Neural progenitor cell (in vitro differentiated cells): ENCODE measurements at regions not wholly inside any gene's neighbourhood (a gene's known extent, or its start where the extent isn't known, plus 50 kb on each side); places are given as distances from the start of the nearest gene placed in this dataset.

Source experiments
- DNase-seq: peaks from one replicate; pipeline ENCODE4 v3.0.0-alpha.2; 2016; ENCODE audit warnings: low spot score
- H2AFZ ChIP-seq: fragments of 200-600 bp; sonication (generic); replicated peaks from 2 replicates; pipeline ENCODE4 v1.6.1; 2016; ENCODE audit warnings: antibody characterized with exemption
- H3F3A ChIP-seq: fragments of 200-600 bp; sonication (generic); 2 replicates; pipeline ENCODE4 v1.6.1; 2016; ENCODE audit warnings: antibody characterized with exemption, low read depth
- H3K27ac ChIP-seq: fragments of 200-600 bp; sonication (generic); 2 replicates; pipeline ENCODE4 v1.5.1; 2016; ENCODE audit warnings: mild to moderate bottlenecking
- H3K27me3 ChIP-seq: fragments of 200-600 bp; sonication (generic); 2 replicates; pipeline ENCODE4 v1.6.1; 2016; ENCODE audit warnings: mild to moderate bottlenecking, moderate library complexity
- H3K36me3 ChIP-seq: fragments of 200-600 bp; sonication (generic); 2 replicates; pipeline ENCODE4 v1.5.1; 2016
- H3K4me1 ChIP-seq: fragments of 200-600 bp; sonication (generic); 2 replicates; pipeline ENCODE4 v1.6.1; 2016; ENCODE audit warnings: mixed run types
- H3K4me2 ChIP-seq: fragments of 200-600 bp; sonication (generic); 2 replicates; pipeline ENCODE4 v1.6.1; 2016
- H3K4me3 ChIP-seq: fragments of 200-600 bp; sonication (generic); 2 replicates; pipeline ENCODE4 v1.5.1; 2016
- H3K79me2 ChIP-seq: fragments of 200-600 bp; sonication (generic); 2 replicates; pipeline ENCODE4 v1.6.1; 2016; ENCODE audit warnings: low read depth
- H3K9ac ChIP-seq: fragments of 200-600 bp; sonication (generic); 2 replicates; pipeline ENCODE4 v1.6.1; 2016
- H3K9me3 ChIP-seq: fragments of 200-600 bp; sonication (generic); 2 replicates; pipeline ENCODE4 v1.5.1; 2016; ENCODE audit warnings: low read depth
- H4K20me1 ChIP-seq: fragments of 200-600 bp; sonication (generic); 2 replicates; pipeline ENCODE4 v1.6.1; 2016; ENCODE audit warnings: low read depth
- H3K27ac Mint-ChIP-seq: 3 replicates; pipeline ENCODE4 v1.8.0; 2021; ENCODE audit warnings: mixed read lengths
- H3K27me3 Mint-ChIP-seq: 2 replicates; pipeline ENCODE4 v1.8.0; 2022; ENCODE audit warnings: low read depth, mild to moderate bottlenecking, inconsistent platforms, moderate library complexity, mixed read lengths; ENCODE audit not compliant: insufficient read depth
- H3K36me3 Mint-ChIP-seq: 3 replicates; pipeline ENCODE4 v1.8.0; 2021; ENCODE audit warnings: mixed read lengths
- H3K4me1 Mint-ChIP-seq: 3 replicates; pipeline ENCODE4 v1.8.0; 2021; ENCODE audit warnings: mixed read lengths
- H3K4me3 Mint-ChIP-seq: 3 replicates; pipeline ENCODE4 v1.8.0; 2021; ENCODE audit warnings: mild to moderate bottlenecking, moderate library complexity, mixed read lengths
- H3K9me3 Mint-ChIP-seq: 3 replicates; pipeline ENCODE4 v1.8.0; 2020; ENCODE audit warnings: mixed read lengths
- CTCF ChIP-seq: fragments of 200-600 bp; sonication (generic); IDR thresholded peaks from 2 replicates; pipeline ENCODE4 v1.5.1; 2017; ENCODE audit warnings: antibody characterized with exemption, mild to moderate bottlenecking
- EZH2 ChIP-seq: fragments of 200-600 bp; sonication (generic); IDR thresholded peaks from 2 replicates; pipeline ENCODE4 v1.6.1; 2017; ENCODE audit warnings: antibody characterized with exemption, mild to moderate bottlenecking, moderate library complexity
- EZH2phosphoT487 ChIP-seq: fragments of 200-600 bp; sonication (generic); IDR thresholded peaks from 2 replicates; pipeline ENCODE4 v1.6.1; 2017; ENCODE audit warnings: antibody characterized with exemption

- TF ChIP-seq CTCF (no peak), EZH2phosphoT487 (no peak), EZH2 (no peak)
- Histone ChIP-seq H3K9me3 (no peaks in the 10 kb centered on the region), H3K4me3 (no peak overlapping the region), H3F3A (peaks cover 6% of the 10 kb centered on the region), H3K4me1 (peaks cover 42% of the 10 kb centered on the region), H2AFZ (peak overlapping the region; percentile 82), H3K4me2 (no peak overlapping the region), H3K79me2 (no peaks in the 10 kb centered on the region), H3K27me3 (no peaks in the 10 kb centered on the region), H3K27ac (no peak overlapping the region), H4K20me1 (no peaks in the 10 kb centered on the region), H3K9ac (no peak overlapping the region), H3K36me3 (no peaks in the 10 kb centered on the region)
- H3K4me1 Mint-ChIP-seq = peaks cover 52% of the 10 kb centered on the region
- no peak overlapping the region for H3K4me3 Mint-ChIP-seq
- no peak for DNase-seq
- H3K36me3 Mint-ChIP-seq = no peaks in the 10 kb centered on the region
- no peaks in the 10 kb centered on the region for H3K9me3 Mint-ChIP-seq
- H3K27me3 Mint-ChIP-seq = peaks cover 6% of the 10 kb centered on the region
- peak overlapping the region; percentile 7 for H3K27ac Mint-ChIP-seq
Measured at GRCh38 chr15:66649235-66649984, 52.6 kb upstream of the SMAD6 start.

GRCh38 chr15:66650433-66650832 lies 51.6 kb upstream of the SMAD6 start:
- H3K36me3 Mint-ChIP-seq = no peaks in the 10 kb centered on the region
- no peak overlapping the region for H3K4me3 Mint-ChIP-seq
- peaks cover 6% of the 10 kb centered on the region for H3K27me3 Mint-ChIP-seq
- no peaks in the 10 kb centered on the region for H3K9me3 Mint-ChIP-seq
- H3K4me1 Mint-ChIP-seq = peaks cover 48% of the 10 kb centered on the region
- Histone ChIP-seq H4K20me1 (no peaks in the 10 kb centered on the region), H3K36me3 (no peaks in the 10 kb centered on the region), H3K9ac (no peak overlapping the region), H3K27me3 (no peaks in the 10 kb centered on the region), H3K4me2 (no peak overlapping the region), H3F3A (peaks cover 6% of the 10 kb centered on the region), H3K27ac (no peak overlapping the region), H2AFZ (no peak overlapping the region), H3K79me2 (no peaks in the 10 kb centered on the region), H3K9me3 (no peaks in the 10 kb centered on the region), H3K4me3 (no peak overlapping the region), H3K4me1 (peaks cover 47% of the 10 kb centered on the region)
- DNase-seq = no peak
- no peak overlapping the region for H3K27ac Mint-ChIP-seq
- TF ChIP-seq EZH2phosphoT487 (no peak), CTCF (no peak), EZH2 (no peak)

DNA sequence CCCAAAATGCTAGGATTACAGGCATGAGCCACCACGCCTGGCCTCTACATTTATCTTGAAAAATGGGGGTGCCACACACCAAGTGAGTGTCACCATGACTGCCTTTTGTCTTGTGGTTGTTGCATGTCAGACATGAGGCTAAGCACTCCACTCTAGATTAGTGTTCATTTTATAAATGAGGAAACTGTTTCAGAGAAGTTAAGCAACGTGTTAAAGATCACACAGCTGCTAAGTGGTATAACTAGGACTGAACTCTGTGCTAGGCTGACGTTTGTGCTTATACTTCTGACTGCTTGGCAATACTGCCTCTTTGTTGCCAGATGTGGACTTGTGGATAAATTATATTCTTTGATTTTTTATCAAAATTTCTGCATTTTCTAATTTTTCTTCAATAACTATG lies 50.8 kb upstream of the SMAD6 start:
- Mint-ChIP-seq H3K9me3 (no peaks in the 10 kb centered on the region), H3K27me3 (peaks cover 8% of the 10 kb centered on the region), H3K4me3 (no peak overlapping the region), H3K27ac (no peak overlapping the region), H3K4me1 (peaks cover 50% of the 10 kb centered on the region), H3K36me3 (no peaks in the 10 kb centered on the region)
- Histone ChIP-seq H3K27ac (no peak overlapping the region), H2AFZ (no peak overlapping the region), H3K9me3 (no peaks in the 10 kb centered on the region), H3K4me2 (no peak overlapping the region), H4K20me1 (no peaks in the 10 kb centered on the region), H3F3A (peaks cover 12% of the 10 kb centered on the region), H3K27me3 (no peaks in the 10 kb centered on the region), H3K79me2 (no peaks in the 10 kb centered on the region), H3K4me1 (peaks cover 53% of the 10 kb centered on the region), H3K4me3 (no peak overlapping the region), H3K9ac (no peak overlapping the region), H3K36me3 (no peaks in the 10 kb centered on the region)
- TF ChIP-seq EZH2phosphoT487 (no peak), CTCF (no peak), EZH2 (no peak)
- no peak for DNase-seq
